ENCODE measurements at regions not wholly inside any gene's neighbourhood (a gene's known extent, or its start where the extent isn't known, plus 50 kb on each side); places are given as distances from the start of the nearest gene placed in this dataset.
A peak's percentile ranks its signal among the peaks of the same experiment; 100 is the strongest.

- no peaks in the 10 kb centered on the region for H3K36me3 ChIP-seq (ENCODE audit: control insufficient read depth in 1 of 2, insufficient read depth in 2 of 2, low read length in 1 of 2)
- 91% methylated on average over 6 of the region's 6 CpGs for WGBS, 2 donors
These were observed 65.5 kb upstream of the NRIP1 start for GRCh38 chr21:15130326-15130725.

GRCh38 chr21:15130751-15131150, 66.0 kb upstream of the NRIP1 start:
- peaks cover 0 to 2% of the 10 kb centered on the region in 2 donors for H3K4me1 ChIP-seq (ENCODE audit: control insufficient read depth in 1 of 2, insufficient read depth in 2 of 2, low read length in 2 of 2)
- H3K36me3 ChIP-seq (ENCODE audit: control insufficient read depth in 1 of 2, insufficient read depth in 2 of 2, low read length in 1 of 2) = no peaks in the 10 kb centered on the region
- no peak overlapping the region for H3K27ac ChIP-seq (ENCODE audit: low read depth in 1 of 2, low read length in 2 of 2)
- no peak overlapping the region for H3K4me3 ChIP-seq (ENCODE audit: low read length in 2 of 2)
- intact Hi-C loops (cut with DNase I) = loop anchor here in 1 of 2 donors (5.0 kb wide), 1 partner anchor 748 kb away; the partner anchor contains the start of gene HSPA13
- no peaks in the 10 kb centered on the region for H3K9me3 ChIP-seq (ENCODE audit: control insufficient read depth, low read length)
- DNase-seq = no peak
- 4 to 5% methylated on average over 1 of the region's 1 CpG for WGBS, 2 donors
- ATAC-seq (ENCODE audit: low FRiP score) = no peak
- no peaks in the 10 kb centered on the region for H3K27me3 ChIP-seq (ENCODE audit: control insufficient read depth in 1 of 2, insufficient read depth in 2 of 2, low read length in 1 of 2)

More at GRCh38 chr21:15130326-15130725, 65.5 kb upstream of the NRIP1 start:
- intact Hi-C loops (cut with DNase I) = loop anchor here in 1 of 2 donors (5.0 kb wide), 1 partner anchor 748 kb away; the partner anchor contains the start of gene HSPA13
- H3K27me3 ChIP-seq (ENCODE audit: control insufficient read depth in 1 of 2, insufficient read depth in 2 of 2, low read length in 1 of 2) = no peaks in the 10 kb centered on the region
- peaks cover 0 to 2% of the 10 kb centered on the region in 2 donors for H3K4me1 ChIP-seq (ENCODE audit: control insufficient read depth in 1 of 2, insufficient read depth in 2 of 2, low read length in 2 of 2)
- no peak for ATAC-seq (ENCODE audit: low FRiP score)
- no peaks in the 10 kb centered on the region for H3K9me3 ChIP-seq (ENCODE audit: control insufficient read depth, low read length)
- H3K27ac ChIP-seq (ENCODE audit: low read depth in 1 of 2, low read length in 2 of 2) = no peak overlapping the region
- DNase-seq = no peak
- no peak overlapping the region for H3K4me3 ChIP-seq (ENCODE audit: low read length in 2 of 2)

- WGBS, 2 donors = 93 to 96% methylated on average over 7 of the region's 7 CpGs
- DNase-seq = no peak
- no peaks in the 10 kb centered on the region for H3K9me3 ChIP-seq (ENCODE audit: control insufficient read depth, low read length)
- H3K27me3 ChIP-seq (ENCODE audit: control insufficient read depth in 1 of 2, insufficient read depth in 2 of 2, low read length in 1 of 2) = no peaks in the 10 kb centered on the region
- intact Hi-C loops (cut with DNase I) = loop anchor here in 1 of 2 donors (5.0 kb wide), 1 partner anchor 750 kb away; the partner anchor contains the start of gene HSPA13
- no peak overlapping the region for H3K4me3 ChIP-seq (ENCODE audit: low read length in 2 of 2)
- H3K36me3 ChIP-seq (ENCODE audit: control insufficient read depth in 1 of 2, insufficient read depth in 2 of 2, low read length in 1 of 2) = no peaks in the 10 kb centered on the region
- no peak for ATAC-seq (ENCODE audit: low FRiP score)
- H3K4me1 ChIP-seq (ENCODE audit: control insufficient read depth in 1 of 2, insufficient read depth in 2 of 2, low read length in 2 of 2) = peaks cover 0 to 2% of the 10 kb centered on the region in 2 donors
- H3K27ac ChIP-seq (ENCODE audit: low read depth in 1 of 2, low read length in 2 of 2) = no peak overlapping the region
These were observed 68.0 kb upstream of the NRIP1 start for GRCh38 chr21:15132781-15133180.

- WGBS, 2 donors = 17 to 27% methylated on average over 7 of the region's 7 CpGs
- intact Hi-C loops (cut with DNase I) = loop anchor here in 1 of 2 donors (5.0 kb wide), 1 partner anchor 753 kb away; the partner anchor contains the start of gene HSPA13
- ATAC-seq (ENCODE audit: low FRiP score) (no peak), DNase-seq (peak in 1 of 2 donors; percentile 46)
- Histone ChIP-seq H3K36me3 (ENCODE audit: control insufficient read depth in 1 of 2, insufficient read depth in 2 of 2, low read length in 1 of 2) (no peaks in the 10 kb centered on the region), H3K27me3 (ENCODE audit: control insufficient read depth in 1 of 2, insufficient read depth in 2 of 2, low read length in 1 of 2) (no peaks in the 10 kb centered on the region), H3K9me3 (ENCODE audit: control insufficient read depth, low read length) (no peaks in the 10 kb centered on the region), H3K4me1 (ENCODE audit: control insufficient read depth in 1 of 2, insufficient read depth in 2 of 2, low read length in 2 of 2) (peaks cover 0 to 2% of the 10 kb centered on the region in 2 donors), H3K4me3 (ENCODE audit: low read length in 2 of 2) (no peak overlapping the region), H3K27ac (ENCODE audit: low read depth in 1 of 2, low read length in 2 of 2) (no peak overlapping the region)
These were observed 70.1 kb upstream of the NRIP1 start for GRCh38 chr21:15134701-15135470.

- Histone ChIP-seq H3K27ac (ENCODE audit: low read depth in 1 of 2, low read length in 2 of 2) (no peak overlapping the region), H3K4me3 (ENCODE audit: low read length in 2 of 2) (no peak overlapping the region), H3K4me1 (ENCODE audit: control insufficient read depth in 1 of 2, insufficient read depth in 2 of 2, low read length in 2 of 2) (peaks cover 0 to 2% of the 10 kb centered on the region in 2 donors), H3K27me3 (ENCODE audit: control insufficient read depth in 1 of 2, insufficient read depth in 2 of 2, low read length in 1 of 2) (no peaks in the 10 kb centered on the region), H3K9me3 (ENCODE audit: control insufficient read depth, low read length) (no peaks in the 10 kb centered on the region), H3K36me3 (ENCODE audit: control insufficient read depth in 1 of 2, insufficient read depth in 2 of 2, low read length in 1 of 2) (no peaks in the 10 kb centered on the region)
- ATAC-seq (ENCODE audit: low FRiP score) = no peak
- DNase-seq = no peak
- intact Hi-C loops (cut with DNase I) = no loop called here
- WGBS, 2 donors = 77 to 86% methylated on average over 3 of the region's 3 CpGs
These were observed 71.2 kb upstream of the NRIP1 start for GRCh38 chr21:15135867-15136629.

- Histone ChIP-seq H3K27me3 (ENCODE audit: control insufficient read depth in 1 of 2, insufficient read depth in 2 of 2, low read length in 1 of 2) (no peaks in the 10 kb centered on the region), H3K27ac (ENCODE audit: low read depth in 1 of 2, low read length in 2 of 2) (no peak overlapping the region), H3K9me3 (ENCODE audit: control insufficient read depth, low read length) (no peaks in the 10 kb centered on the region), H3K36me3 (ENCODE audit: control insufficient read depth in 1 of 2, insufficient read depth in 2 of 2, low read length in 1 of 2) (no peaks in the 10 kb centered on the region), H3K4me3 (ENCODE audit: low read length in 2 of 2) (no peak overlapping the region), H3K4me1 (ENCODE audit: control insufficient read depth in 1 of 2, insufficient read depth in 2 of 2, low read length in 2 of 2) (peaks cover 0 to 2% of the 10 kb centered on the region in 2 donors)
- WGBS, 2 donors = 24 to 29% methylated on average over 7 of the region's 7 CpGs
- no peak for ATAC-seq (ENCODE audit: low FRiP score)
- DNase-seq = no peak
- intact Hi-C loops (cut with DNase I) = no loop called here
These were observed 73.7 kb upstream of the NRIP1 start for GRCh38 chr21:15138490-15138889.

- H3K4me3 ChIP-seq (ENCODE audit: low read length in 2 of 2) = no peak overlapping the region
- no peak for ATAC-seq (ENCODE audit: low FRiP score)
- intact Hi-C loops (cut with DNase I) = no loop called here
- peaks cover 0 to under 1% of the 10 kb centered on the region in 2 donors for H3K4me1 ChIP-seq (ENCODE audit: control insufficient read depth in 1 of 2, insufficient read depth in 2 of 2, low read length in 2 of 2)
- H3K27ac ChIP-seq (ENCODE audit: low read depth in 1 of 2, low read length in 2 of 2) = no peak overlapping the region
- DNase-seq = no peak
- no peaks in the 10 kb centered on the region for H3K27me3 ChIP-seq (ENCODE audit: control insufficient read depth in 1 of 2, insufficient read depth in 2 of 2, low read length in 1 of 2)
- no peaks in the 10 kb centered on the region for H3K36me3 ChIP-seq (ENCODE audit: control insufficient read depth in 1 of 2, insufficient read depth in 2 of 2, low read length in 1 of 2)
- WGBS, 2 donors = 13 to 14% methylated on average over 4 of the region's 4 CpGs
- no peaks in the 10 kb centered on the region for H3K9me3 ChIP-seq (ENCODE audit: control insufficient read depth, low read length)
These were observed 75.1 kb upstream of the NRIP1 start for GRCh38 chr21:15139898-15140297.

- Histone ChIP-seq H3K27ac (ENCODE audit: low read depth in 1 of 2, low read length in 2 of 2) (no peak overlapping the region), H3K4me1 (ENCODE audit: control insufficient read depth in 1 of 2, insufficient read depth in 2 of 2, low read length in 2 of 2) (no peaks in the 10 kb centered on the region), H3K9me3 (ENCODE audit: control insufficient read depth, low read length) (no peaks in the 10 kb centered on the region), H3K4me3 (ENCODE audit: low read length in 2 of 2) (no peak overlapping the region), H3K36me3 (ENCODE audit: control insufficient read depth in 1 of 2, insufficient read depth in 2 of 2, low read length in 1 of 2) (no peaks in the 10 kb centered on the region), H3K27me3 (ENCODE audit: control insufficient read depth in 1 of 2, insufficient read depth in 2 of 2, low read length in 1 of 2) (no peaks in the 10 kb centered on the region)
- intact Hi-C loops (cut with DNase I) = no loop called here
- DNase-seq (no peak), ATAC-seq (ENCODE audit: low FRiP score) (no peak)
- WGBS, 2 donors = 17 to 18% methylated on average over 9 of the region's 9 CpGs
These were observed 75.7 kb upstream of the NRIP1 start for GRCh38 chr21:15140321-15141019.
